Vagina (tissue), 2 donors: ENCODE measurements at regions not wholly inside any gene's neighbourhood (a gene's known extent, or its start where the extent isn't known, plus 50 kb on each side); places are given as distances from the start of the nearest gene placed in this dataset.

Experiments
- DNase-seq, 2 donors: peaks; one replicate each; pipeline ENCODE4 v3.0.0-alpha.2; 2017; ENCODE audit errors: extremely low spot score in 2 of 2
- H3K27ac ChIP-seq: fragments of 200-600 bp; sonication (generic); one replicate; pipeline ENCODE4 v1.5.1; 2019
- H3K27me3 ChIP-seq: fragments of 200-600 bp; sonication (generic); one replicate; pipeline ENCODE4 v1.5.1; 2019
- H3K36me3 ChIP-seq, 2 donors: fragments of 200-600 bp; sonication (generic); one replicate each; pipeline ENCODE4 v1.5.1; 2017 to 2019
- H3K4me1 ChIP-seq: fragments of 200-600 bp; sonication (generic); one replicate; pipeline ENCODE4 v1.5.1; 2019
- H3K4me3 ChIP-seq, 2 donors: fragments of 200-600 bp; sonication (generic); 1 replicate in 1 of 2; 2 replicates in 1 of 2; pipeline ENCODE4 v1.5.1; 2016 to 2019
- H3K9me3 ChIP-seq: fragments of 200-600 bp; sonication (generic); one replicate; pipeline ENCODE4 v1.5.1; 2019
- POLR2A ChIP-seq, 2 donors: fragments of 450-650 bp; IDR thresholded peaks; one replicate each; pipeline ENCODE4 v1.6.1; 2017; ENCODE audit warnings: antibody characterized with exemption in 2 of 2, mild to moderate bottlenecking in 2 of 2, moderate library complexity in 2 of 2
- POLR2AphosphoS5 ChIP-seq, 2 donors: sonication (generic); formaldehyde crosslinking; IDR thresholded peaks; one replicate each; pipeline ENCODE4 v1.9.0; 2017; ENCODE audit warnings: antibody characterized with exemption in 2 of 2, mild to moderate bottlenecking in 2 of 2, low read depth in 1 of 2; ENCODE audit not compliant: insufficient read depth in 1 of 2
- intact Hi-C: fragments of 100-400 bp; cut with DNase I; formaldehyde crosslinking; loops from one replicate; pipeline ENCODE4 v1.15.1; 2023
- TF ChIP-seq, protein P1 (sequence below), 3 experiments: fragments of 450-650 bp in 2 of 3; fragments of 200-600 bp in 1 of 3; sonication (generic) in 1 of 3; IDR thresholded peaks; one replicate each; pipeline ENCODE4 v1.5.1; 2017 to 2019; ENCODE audit warnings: antibody characterized with exemption in 3 of 3, mild to moderate bottlenecking in 2 of 3, moderate library complexity in 2 of 3

GRCh38 chr5:40106847-40107246 lies 572.9 kb upstream of the PTGER4 start:
- no peak for TF ChIP-seq POLR2A (IDR thresholded peaks at IDR 0.05)
- TF ChIP-seq, protein P1, sequence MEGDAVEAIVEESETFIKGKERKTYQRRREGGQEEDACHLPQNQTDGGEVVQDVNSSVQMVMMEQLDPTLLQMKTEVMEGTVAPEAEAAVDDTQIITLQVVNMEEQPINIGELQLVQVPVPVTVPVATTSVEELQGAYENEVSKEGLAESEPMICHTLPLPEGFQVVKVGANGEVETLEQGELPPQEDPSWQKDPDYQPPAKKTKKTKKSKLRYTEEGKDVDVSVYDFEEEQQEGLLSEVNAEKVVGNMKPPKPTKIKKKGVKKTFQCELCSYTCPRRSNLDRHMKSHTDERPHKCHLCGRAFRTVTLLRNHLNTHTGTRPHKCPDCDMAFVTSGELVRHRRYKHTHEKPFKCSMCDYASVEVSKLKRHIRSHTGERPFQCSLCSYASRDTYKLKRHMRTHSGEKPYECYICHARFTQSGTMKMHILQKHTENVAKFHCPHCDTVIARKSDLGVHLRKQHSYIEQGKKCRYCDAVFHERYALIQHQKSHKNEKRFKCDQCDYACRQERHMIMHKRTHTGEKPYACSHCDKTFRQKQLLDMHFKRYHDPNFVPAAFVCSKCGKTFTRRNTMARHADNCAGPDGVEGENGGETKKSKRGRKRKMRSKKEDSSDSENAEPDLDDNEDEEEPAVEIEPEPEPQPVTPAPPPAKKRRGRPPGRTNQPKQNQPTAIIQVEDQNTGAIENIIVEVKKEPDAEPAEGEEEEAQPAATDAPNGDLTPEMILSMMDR (IDR thresholded peaks at IDR 0.05) = no peak
- TF ChIP-seq POLR2AphosphoS5 (IDR thresholded peaks at IDR 0.05; ENCODE audit: insufficient read depth in 1 of 2, low read depth in 1 of 2) = no peak
- H3K4me1 ChIP-seq = peaks cover 23% of the 10 kb centered on the region
- H3K4me3 ChIP-seq = no peak overlapping the region
- H3K27ac ChIP-seq = no peak overlapping the region
- no peaks in the 10 kb centered on the region for H3K9me3 ChIP-seq
- H3K27me3 ChIP-seq = no peaks in the 10 kb centered on the region
- no peaks in the 10 kb centered on the region for H3K36me3 ChIP-seq
- intact Hi-C loops = no loop called here
- no peak for DNase-seq

GRCh38 chr5:40098313-40098712 lies 581.4 kb upstream of the PTGER4 start:
- Histone ChIP-seq H3K4me1 (no peaks in the 10 kb centered on the region), H3K36me3 (no peaks in the 10 kb centered on the region), H3K27me3 (no peaks in the 10 kb centered on the region), H3K9me3 (no peaks in the 10 kb centered on the region), H3K4me3 (no peak overlapping the region), H3K27ac (no peak overlapping the region)
- intact Hi-C loops = no loop called here
- no peak for DNase-seq
- TF ChIP-seq, protein P1 (IDR thresholded peaks at IDR 0.05) = no peak
- TF ChIP-seq POLR2AphosphoS5 (IDR thresholded peaks at IDR 0.05; ENCODE audit: insufficient read depth in 1 of 2, low read depth in 1 of 2) (no peak), POLR2A (IDR thresholded peaks at IDR 0.05) (no peak)

- no peak for DNase-seq
- Histone ChIP-seq H3K4me1 (no peaks in the 10 kb centered on the region), H3K36me3 (no peaks in the 10 kb centered on the region), H3K4me3 (no peak overlapping the region), H3K27me3 (no peaks in the 10 kb centered on the region), H3K9me3 (peaks cover 6% of the 10 kb centered on the region), H3K27ac (no peak overlapping the region)
- intact Hi-C loops = no loop called here
- TF ChIP-seq POLR2A (IDR thresholded peaks at IDR 0.05) = no peak
- no peak for TF ChIP-seq POLR2AphosphoS5 (IDR thresholded peaks at IDR 0.05; ENCODE audit: insufficient read depth in 1 of 2, low read depth in 1 of 2)
- TF ChIP-seq, protein P1 (IDR thresholded peaks at IDR 0.05) = no peak
Measured at GRCh38 chr5:40093550-40093949, 586.2 kb upstream of the PTGER4 start.

DNA sequence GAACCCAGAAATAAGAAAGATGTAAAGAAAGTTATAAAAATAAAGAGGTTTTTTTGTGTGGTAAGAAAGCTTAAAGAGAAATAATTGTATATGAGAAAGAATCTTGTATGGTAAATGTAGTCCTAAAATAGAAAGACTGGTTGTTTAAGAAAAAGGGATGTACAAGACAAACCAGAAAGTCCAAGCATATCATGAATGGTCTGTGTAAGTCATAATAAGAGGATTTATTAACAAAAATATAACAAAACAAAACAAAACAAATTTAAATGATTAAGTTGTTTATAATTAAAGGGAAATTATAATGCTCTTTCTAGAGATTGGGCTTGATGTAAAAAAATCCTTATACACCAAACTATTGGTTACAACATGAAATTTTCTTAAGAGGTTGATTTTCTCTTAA lies 590.4 kb upstream of the PTGER4 start:
- Histone ChIP-seq H3K27ac (no peak overlapping the region), H3K36me3 (no peaks in the 10 kb centered on the region), H3K9me3 (peaks cover 6% of the 10 kb centered on the region), H3K4me1 (no peaks in the 10 kb centered on the region), H3K4me3 (no peak overlapping the region), H3K27me3 (no peaks in the 10 kb centered on the region)
- intact Hi-C loops = no loop called here
- no peak for DNase-seq
- TF ChIP-seq POLR2A (IDR thresholded peaks at IDR 0.05) (no peak), POLR2AphosphoS5 (IDR thresholded peaks at IDR 0.05; ENCODE audit: insufficient read depth in 1 of 2, low read depth in 1 of 2) (no peak)
- TF ChIP-seq, protein P1 (IDR thresholded peaks at IDR 0.05) = no peak

GRCh38 chr5:40084614-40085013 lies 595.1 kb upstream of the PTGER4 start:
- no peaks in the 10 kb centered on the region for H3K9me3 ChIP-seq
- TF ChIP-seq POLR2AphosphoS5 (IDR thresholded peaks at IDR 0.05; ENCODE audit: insufficient read depth in 1 of 2, low read depth in 1 of 2) (no peak), POLR2A (IDR thresholded peaks at IDR 0.05) (no peak)
- TF ChIP-seq, protein P1 (IDR thresholded peaks at IDR 0.05) = no peak
- H3K36me3 ChIP-seq = no peaks in the 10 kb centered on the region
- no peak for DNase-seq
- H3K27ac ChIP-seq = no peak overlapping the region
- intact Hi-C loops = no loop called here
- no peaks in the 10 kb centered on the region for H3K4me1 ChIP-seq
- H3K4me3 ChIP-seq = no peak overlapping the region
- H3K27me3 ChIP-seq = no peaks in the 10 kb centered on the region
